Activated T-cell treated with anti-CD3 and anti-CD28 coated beads for 48 hours (primary cell): ENCODE measurements at regions not wholly inside any gene's neighbourhood (a gene's known extent, or its start where the extent isn't known, plus 50 kb on each side); places are given as distances from the start of the nearest gene placed in this dataset.

Source experiments
- DNase-seq: peaks from one replicate; pipeline ENCODE4 v3.0.0-alpha.2; 2020; ENCODE audit warnings: low read depth

DNA sequence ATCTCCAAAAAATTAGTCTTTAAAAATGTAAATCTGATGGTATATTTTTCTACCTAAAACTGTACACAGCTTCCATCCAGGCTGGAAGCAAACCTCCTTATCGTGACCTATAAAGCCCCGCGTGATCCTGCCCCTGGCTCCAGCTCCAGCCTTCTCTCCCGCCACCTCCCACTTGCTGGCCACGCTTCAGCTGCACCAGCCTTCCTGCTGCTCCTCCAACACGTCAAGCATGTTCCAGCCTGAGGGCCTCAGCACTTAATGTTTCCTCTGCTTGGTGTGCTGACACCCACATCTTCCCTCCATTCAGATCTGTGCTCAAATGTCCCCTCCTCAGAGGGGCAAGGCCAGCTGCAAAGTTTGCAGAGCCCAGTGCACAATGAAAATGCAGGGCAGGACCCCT lies 123.5 kb upstream of the MAGI3 start:
- DNase-seq: no peak

DNA sequence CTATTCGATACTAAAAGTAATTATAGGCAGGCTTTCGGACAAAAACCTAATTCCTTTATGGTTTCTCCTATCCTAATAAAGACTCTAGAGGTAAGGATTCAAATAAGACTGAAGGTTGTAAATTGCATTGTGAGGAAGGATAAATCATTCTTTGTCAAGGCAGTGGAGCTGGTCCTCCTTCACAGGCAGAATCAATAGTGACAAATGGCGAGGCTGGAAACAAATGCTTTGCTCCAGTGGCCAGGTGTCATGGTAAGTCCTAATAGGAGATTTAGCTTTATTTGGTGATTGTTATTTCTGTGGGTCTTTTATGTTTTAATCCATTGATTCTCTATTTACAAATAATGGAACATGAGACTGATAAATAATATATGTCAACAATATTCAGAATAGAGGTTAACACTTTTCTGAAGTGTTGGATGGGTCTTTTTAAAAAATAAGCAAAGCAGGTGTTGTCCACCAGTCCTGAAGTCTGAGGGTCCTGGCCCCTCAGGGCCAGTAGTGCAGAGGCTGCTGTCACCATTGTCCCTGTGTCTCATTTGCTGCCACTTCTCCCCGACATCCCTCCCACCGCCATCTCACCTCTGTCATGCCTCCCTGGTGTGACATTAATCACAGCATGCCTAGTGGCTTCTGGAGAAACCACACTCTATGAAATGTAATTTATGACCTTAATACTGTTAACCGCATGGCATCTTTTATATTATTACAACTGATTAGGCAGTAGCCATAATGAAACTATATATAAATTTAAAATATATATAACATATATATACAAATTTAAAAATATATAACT lies 120.9 kb upstream of the MAGI3 start:
- no peak for DNase-seq

DNA sequence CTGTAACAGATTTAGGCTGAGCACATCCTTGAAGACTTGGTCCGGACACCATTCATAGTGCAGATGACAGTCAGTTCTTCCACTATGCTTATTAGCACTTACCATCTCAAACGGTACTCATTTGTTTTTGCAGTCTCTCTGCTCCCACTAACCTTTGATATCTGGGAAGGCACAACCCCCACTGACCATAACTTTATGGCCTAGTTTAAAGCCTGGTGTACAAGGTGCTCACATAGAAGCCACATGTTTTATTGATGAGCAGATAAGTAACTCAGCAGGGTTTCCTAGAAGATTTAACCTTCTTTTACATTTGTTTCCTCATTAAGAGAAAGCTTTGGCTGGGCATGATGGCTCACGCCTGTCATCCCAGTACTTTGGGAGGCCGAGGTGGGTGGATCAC lies 119.3 kb upstream of the MAGI3 start:
- DNase-seq: no peak

DNA sequence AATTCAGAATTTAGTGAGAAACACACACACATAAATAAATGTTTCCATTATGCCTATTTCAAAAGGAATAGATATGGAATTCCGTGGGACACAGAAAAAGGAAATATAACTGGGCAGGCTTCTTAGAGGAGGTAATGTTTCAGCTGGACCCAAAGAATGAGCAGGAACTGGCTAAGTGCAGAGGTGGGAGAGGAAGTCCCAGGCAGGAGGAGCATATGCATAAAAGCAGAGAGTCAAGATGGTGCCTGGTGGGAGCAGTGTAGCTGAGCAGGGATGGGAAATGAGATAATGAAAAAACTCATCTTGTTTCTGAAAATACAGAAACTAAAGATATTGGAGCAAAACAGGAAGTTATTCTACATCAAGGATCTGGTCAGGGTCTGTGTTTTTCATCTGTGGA lies 115.2 kb upstream of the MAGI3 start:
- no peak for DNase-seq

DNA sequence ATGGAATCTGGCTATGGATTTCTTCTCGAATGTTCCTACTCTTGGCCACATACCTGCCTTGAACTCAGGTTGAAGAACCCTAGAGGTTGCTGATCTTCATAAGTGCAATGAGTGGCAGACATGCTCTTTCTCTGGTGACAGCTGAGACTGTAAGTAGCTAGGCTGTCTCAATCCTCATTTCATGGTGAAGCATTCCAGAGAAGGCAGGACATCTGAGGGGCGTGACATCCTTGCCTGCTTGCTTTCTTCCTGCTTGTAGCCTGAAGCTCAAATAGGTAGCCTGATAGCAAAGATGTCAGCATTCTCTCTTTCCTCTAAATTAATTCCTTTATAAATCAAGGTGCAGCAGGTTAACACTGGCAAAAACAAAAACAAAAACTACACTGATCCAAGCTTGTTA lies 114.6 kb upstream of the MAGI3 start:
- DNase-seq: no peak

DNA sequence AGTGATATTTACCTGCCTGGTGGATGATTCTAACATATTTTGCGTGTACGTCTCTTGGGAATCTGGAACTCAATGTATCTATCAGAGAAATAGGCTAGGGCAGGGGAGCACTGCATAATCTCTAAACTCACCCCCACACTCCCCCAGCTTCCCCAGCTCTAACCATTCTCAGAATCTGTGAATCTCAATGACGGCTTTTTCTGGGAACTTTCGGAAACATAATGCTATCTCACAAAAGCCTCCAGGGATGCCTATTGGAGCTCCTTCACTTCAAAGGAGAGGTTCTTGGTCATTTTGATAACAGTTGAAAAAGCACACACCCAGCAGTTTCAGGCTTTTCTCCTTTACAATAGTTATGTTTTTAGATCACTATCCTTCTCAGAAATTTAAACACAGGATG lies 113.8 kb upstream of the MAGI3 start:
- no peak for DNase-seq

DNA sequence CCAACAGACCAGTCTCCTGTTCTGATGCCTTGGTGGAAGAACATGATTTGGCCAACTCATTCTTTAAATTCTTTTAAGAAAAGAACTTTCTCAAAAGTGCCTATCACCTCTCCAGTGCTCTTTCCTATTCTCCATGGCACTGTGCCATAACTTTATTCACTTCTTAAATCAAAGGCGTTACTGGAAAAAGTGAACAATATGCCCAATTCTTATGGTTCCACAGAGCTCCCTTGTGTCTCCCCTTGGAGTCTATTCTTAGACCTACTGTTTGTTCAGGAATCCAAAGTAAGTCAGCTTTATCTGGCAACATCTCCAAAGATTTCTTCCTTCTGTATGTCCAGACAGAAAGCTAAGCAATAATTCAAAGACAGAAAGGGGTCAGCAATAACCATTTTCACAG lies 111.9 kb upstream of the MAGI3 start:
- no peak for DNase-seq

DNA sequence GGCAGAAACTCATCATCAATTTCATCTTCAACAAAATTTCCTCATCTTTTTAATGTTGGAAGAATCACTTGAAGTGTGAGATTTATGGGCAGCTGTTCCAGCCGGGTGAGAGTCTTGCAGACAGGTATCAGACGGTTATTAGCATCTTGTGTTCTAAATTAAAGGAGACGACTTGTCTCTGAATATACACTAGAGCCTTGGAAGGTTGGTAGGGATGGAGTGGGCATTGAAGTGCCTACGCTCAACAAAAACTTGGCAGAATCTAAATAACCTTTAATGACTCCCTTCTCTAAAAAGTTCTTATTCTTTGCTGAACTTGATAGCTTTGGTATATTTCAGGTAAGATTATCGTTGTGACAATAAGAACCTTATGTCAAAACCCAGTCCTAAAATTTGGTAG lies 111.5 kb upstream of the MAGI3 start:
- no peak for DNase-seq

DNA sequence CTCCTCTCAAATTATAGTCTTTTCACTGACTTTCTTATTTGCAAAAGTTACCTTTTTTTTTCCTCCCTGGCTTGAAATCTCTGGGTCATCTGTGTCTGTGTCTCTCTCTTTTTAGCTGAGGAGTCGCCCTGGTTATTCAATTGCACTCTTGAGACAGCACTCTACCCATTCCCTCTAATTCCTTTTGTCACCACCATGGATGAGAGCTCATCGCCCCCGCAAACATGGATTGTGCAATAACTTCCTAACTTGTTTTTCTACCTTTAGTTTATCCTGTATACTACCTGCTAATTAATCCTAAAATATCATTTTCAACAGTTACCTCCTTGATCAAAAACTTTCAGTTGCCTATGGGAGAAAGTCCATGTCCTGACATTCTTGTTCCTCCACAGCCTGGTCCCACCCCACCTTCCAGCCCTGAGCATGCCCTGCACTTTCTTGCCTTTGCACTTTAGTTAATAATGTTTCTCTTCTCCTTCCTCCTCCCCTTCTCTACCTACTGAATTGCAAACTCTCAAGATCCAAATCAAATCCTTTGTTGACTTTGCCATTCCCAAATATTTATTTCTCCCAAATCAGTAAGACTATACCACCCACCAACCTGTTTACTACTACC lies 110.4 kb upstream of the MAGI3 start:
- no peak for DNase-seq

DNA sequence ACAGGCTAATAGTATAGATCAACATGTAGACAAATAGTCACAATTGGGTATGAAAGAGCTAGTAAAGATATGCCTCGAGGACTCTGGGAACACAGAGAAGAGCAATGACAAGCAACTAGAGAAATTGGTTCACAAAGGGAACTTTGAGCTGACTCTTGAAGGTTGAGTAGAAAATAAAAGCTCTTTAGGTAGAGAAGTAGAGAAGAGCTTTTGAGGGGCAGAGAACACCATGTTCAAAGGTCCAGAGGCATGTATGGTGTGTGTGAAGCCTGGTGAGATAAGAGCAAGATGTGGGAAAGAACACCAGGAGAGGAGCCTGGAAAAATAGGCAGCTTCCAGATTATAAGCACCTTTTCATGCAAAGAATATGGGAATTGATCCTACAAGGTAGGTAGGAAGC lies 109.7 kb upstream of the MAGI3 start:
- DNase-seq: no peak

DNA sequence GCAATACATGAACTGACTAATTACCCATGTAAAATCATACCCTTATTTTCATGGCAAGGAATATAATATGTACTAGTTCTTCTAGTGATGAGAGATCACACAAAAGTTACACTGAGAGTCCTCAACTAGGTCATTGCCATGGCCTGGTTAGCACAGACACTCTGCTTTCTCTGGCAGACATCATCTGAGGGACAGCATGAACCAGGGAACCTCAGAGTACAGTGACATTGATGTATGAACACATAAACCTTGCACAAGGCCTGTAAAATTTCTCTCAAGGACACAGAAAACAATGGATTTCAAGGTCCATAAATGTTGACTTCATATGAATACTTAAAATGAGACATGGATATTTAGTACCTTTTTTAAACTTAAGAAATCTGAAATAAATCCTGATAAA lies 108.8 kb upstream of the MAGI3 start:
- DNase-seq: no peak

DNA sequence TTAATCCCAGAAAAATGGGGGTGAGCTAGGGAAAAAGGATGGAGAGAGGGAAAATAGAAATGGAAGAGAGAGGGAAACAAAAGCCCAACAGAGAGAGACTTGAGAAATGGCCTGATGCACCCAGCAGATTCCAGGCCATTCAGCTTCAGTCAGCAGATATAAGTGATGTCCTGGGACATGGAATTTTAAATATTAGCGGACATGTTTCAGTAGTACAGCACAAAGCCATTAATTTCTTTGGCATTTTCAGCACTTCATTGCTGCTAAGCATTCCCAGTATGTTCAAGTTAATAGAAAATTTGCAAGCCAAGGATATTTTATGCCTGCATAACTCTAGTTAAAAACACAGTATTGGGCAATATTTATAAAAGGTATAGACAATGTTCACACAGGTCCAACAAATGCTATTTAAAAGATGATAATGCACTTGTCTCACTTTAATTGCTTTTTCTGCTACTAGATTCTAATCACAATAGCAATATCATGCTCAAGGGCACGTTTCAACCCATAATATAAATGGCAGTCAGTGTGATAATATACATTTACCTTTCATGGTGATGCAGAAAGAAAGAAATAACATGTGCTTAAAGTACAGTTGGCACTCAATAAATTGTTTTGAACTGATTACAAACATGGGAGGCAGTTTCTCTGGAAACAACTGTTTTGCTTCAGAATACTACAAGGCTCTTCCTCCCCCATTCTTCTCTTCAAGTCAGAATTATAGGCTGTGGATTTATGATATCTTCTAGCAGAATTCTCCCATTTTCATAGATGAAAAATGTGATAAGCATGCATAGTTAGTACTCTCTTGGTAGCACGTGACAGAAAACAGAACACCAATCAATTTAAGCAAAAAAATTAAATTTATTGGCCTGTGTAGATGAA lies 108.1 kb upstream of the MAGI3 start:
- no peak for DNase-seq

DNA sequence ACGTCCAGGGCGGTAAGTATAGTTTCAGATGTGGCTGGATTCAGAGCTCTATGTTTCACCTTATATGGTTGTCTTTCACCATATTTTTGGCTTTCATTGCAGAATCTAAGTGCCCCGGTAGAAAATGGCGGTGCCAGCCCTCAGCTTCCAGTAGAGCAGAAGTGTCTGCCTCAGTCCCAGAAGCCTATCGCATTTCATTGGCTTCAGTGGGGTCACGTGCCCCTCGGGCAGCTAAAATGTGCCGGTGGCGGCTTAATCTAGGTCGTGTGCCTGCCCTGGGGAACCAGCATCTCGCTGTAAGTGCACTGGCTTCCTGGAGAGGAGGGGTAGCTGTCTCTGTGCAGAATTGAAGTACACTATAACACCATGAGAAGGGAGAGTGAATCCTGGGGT lies 107.4 kb upstream of the MAGI3 start:
- no peak for DNase-seq

DNA sequence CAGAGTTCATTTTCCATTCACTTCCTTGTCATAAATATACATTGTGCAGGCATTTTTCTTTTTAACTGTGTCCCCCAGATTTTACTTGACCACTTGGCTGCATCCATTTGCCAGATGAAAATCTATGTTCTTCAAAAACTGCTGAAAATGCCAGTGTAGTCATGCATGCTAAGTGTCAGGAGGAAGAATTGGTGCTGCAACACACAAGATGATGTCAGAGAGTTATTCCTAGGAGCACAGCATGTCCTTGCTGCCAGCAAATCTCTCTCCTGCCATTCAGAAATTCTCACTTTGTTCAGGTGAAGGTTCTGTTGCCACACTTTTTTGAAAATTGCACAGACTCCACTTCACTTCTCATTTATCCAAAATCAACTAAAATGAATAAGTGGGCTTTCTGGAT lies 106.4 kb upstream of the MAGI3 start:
- no peak for DNase-seq

DNA sequence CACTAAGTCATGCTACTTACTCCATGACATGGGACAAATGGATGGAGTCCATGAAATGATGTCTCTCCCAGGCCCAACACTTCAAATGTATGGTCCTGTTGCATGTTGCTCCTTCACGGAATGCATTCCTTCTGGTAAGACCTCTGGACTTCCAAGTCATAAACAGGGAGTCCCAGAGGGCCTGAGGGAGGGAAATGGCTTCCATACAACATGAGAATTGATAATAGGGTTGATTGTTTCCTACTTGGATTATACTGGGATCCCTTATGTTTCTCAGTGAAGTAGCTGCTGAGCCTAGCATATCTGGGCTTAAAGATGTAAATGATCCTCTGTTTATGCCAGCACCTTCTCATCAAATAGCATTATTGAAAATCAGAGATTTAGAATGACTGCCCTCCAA lies 104.2 kb upstream of the MAGI3 start:
- no peak for DNase-seq

DNA sequence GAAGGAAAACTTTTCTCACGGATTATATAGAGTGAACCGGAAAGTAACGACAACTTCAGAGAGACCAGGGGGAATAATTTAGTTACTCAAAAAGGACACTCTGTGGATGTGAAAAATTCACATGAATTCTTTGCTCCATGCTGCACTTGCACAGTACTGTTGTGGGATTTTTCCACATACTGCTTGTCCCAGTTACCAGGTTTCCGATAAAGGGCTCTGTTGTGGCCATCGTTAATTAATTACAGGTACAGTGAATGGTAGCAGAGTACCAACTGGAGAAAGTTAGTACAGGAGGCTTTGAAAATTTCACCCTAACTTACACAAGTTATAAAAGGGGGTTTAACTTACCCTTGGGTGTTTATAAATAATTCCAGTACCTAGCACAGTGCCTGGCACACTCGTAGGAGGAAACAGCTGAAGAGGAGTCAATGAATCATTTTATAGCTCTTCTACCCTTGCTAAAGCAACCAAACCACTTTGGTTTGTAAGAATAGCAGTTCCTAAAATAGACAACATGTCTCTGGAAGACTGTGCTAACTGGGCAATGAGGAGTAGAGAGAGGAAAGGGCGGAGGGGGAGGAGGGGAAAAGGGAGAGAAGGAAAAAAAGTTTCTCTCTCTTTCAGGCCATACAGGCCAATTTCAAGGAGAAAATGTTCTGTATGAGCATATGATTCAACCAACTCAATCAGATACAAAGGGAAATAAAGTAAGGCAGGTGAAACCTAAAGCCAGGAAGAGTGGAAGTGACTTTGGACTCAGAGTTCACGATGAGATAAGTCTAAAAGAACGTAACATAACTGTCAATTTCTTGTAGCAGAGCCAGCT lies 98.3 kb upstream of the MAGI3 start:
- no peak for DNase-seq

DNA sequence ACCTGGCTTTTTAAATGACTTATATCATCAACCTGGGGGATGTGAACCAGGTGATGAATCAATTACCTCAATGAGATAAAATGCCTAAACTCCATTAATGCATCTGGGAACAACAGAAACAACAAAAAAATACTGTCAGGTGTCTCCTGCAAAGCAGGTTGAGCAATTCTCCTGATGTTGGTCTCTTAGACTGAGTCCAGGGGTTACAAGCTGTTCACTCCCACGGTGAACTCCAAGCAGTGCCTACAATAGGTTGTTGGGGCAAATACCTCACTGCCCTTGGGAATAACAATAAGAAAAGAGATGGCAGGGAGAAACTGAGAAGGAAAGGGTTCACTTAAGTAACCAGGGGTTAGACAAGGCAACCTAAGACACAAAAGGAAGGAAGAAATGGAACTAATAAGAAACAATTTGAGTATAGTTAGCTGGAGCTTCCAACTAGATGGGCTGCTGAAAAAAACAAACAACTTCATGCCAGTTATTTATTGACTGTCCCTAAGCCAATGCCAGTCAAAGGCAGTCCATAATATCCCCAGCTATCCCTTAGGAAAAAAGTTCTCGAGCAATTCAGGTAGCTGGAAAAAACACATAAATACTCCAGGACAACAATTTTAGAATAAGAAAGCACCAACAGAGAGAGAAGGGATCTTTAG lies 97.6 kb upstream of the MAGI3 start:
- DNase-seq: no peak

DNA sequence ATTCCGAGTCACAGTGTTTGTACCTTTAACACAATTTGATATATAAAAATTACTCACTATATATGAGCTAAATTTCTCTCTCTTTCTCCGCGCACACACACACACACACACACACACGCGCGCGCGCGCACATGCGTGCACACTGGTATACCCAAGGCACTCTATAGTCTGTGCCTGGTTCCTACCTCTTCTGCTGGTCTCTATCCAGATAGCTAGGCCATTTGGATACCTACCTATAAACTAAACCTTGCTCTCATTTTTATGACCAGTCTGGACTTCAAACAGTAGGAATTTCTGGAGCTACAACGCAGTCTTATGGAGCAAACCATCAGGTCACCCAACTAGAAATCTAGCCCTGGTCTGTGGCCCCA lies 97.1 kb upstream of the MAGI3 start:
- no peak for DNase-seq

DNA sequence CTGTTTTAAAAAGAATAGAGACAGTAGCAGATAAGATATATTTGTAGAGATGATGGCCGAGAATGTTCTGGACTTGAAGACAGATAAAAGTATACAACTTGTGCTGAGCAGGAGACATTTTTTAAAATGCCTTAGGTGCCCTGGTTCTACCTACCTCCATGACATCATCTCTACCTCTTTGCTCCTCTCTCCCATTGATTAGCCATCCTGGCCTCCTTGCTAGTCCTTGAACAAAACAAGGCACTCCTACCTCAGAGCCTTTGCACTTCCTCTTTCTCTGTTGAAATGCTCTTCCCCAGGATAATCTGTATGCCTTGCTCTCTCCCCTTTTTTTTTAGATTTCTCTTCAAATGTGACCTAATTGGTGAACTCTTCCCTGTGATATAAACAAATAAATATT lies 92.6 kb upstream of the MAGI3 start:
- DNase-seq: no peak

DNA sequence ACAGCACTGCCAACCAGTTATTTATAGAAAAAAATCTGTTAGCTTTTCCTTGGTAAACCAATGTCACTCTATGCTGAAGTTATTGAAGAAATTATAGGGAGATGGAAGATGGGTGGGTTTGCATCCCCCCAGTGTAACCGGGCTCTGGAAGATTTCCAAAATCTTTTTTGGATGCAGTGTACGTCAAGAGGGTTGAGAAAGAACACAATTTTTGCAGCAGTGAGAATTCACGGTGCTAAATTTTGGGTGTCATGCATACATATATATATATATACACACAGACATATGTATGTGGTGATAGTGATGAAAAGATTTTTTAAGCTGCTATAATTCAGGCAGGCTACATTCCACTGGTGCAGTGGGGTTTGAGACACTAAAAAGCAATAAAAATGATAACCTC lies 91.4 kb upstream of the MAGI3 start:
- DNase-seq: no peak

DNA sequence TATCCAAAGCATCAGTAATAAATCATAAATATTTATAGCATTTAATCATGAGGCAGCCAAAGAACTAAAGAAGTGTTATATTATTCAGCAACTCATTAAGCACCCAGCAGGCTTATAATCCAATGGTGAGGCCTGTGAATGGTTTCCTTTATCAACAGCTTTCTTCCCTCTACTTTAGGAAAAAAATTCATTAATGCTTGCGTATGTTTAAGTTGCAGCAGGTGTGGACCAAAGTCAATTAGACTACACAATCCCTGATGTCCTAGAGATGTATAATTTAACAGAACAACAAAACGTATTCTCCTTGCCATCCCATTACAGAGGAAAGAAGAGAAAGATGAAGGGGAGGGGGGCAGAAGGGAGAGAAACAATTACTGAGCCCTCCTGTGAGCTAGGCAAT lies 87.7 kb upstream of the MAGI3 start:
- DNase-seq: no peak

DNA sequence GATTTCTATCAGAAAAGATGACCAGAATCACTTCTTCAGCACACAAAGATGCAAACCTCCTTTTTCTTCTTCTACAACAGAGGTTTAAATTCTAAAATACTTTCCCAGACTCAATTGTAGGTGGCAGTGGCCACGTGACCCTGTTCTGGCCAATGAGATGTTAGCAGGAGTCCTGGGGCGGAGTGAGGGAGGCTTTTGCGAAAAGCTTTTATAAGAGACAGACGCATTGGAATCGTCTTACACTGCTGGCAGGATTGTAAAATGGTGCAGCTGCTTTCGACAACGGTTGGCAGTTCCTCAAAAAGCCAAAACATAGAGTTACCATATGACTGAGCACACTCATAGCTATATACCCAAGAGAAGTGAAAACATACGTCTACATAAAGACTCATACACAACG lies 87.0 kb upstream of the MAGI3 start:
- no peak for DNase-seq
